SH-SY5Y (cell line): ENCODE measurements at regions not wholly inside any gene's neighbourhood (a gene's known extent, or its start where the extent isn't known, plus 50 kb on each side); places are given as distances from the start of the nearest gene placed in this dataset.

ENCODE experiments used
- GATA2 ChIP-seq: IDR thresholded peaks from 2 replicates; pipeline ENCODE4 v1.6.1; 2011; ENCODE audit warnings: mild to moderate bottlenecking, low read depth, low read length
- GATA3 ChIP-seq: IDR thresholded peaks from 2 replicates; pipeline ENCODE4 v1.6.1; 2011; ENCODE audit warnings: low read depth, mild to moderate bottlenecking, low read length, moderate library complexity

DNA sequence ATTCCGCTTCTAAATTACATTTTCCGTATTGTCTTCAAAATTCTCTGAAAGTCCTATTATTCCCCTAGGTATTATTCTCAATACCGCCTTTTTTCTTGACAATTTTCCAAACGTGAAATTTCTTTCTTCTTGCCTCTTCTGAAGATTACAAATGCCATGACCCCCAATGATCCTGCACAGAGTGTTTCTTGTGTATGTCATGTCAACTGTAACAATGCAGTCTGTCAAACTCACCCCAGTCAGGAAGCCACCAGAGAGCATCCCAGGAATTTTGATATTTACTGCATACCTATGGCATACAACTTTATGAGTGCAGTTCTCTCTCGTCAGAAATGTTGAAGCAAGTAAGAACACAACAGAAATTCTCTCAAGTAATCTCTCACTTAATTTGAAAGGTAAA is 847.3 kb upstream of the CDH8 start:
- TF ChIP-seq GATA3, result no peak
- no peak for TF ChIP-seq GATA2

GRCh38 chr16:62882552-62883221 is 846.4 kb upstream of the CDH8 start:
- TF ChIP-seq GATA3 (no peak), GATA2 (no peak)

DNA sequence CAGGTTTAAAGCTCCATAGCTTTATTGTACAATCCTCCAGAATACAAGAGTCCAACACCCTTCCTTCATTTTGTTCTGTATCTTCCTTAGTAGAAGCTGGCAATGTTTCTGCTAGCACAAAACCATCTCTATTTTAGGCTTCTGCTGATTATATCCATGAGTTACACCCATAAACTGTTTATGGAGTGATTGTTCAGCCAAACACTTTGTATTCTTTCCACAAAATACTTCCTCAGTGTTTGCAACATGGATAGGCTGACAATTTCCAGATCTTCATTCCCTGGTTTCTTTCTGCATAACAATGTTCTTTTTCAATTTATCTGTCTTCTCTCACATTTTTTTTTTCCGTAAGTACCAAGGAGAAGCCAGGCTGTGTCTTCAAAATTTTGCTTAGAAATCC is 839.9 kb upstream of the CDH8 start:
- TF ChIP-seq GATA3, result no peak
- no peak for TF ChIP-seq GATA2

GRCh38 chr16:62872339-62872738 is 836.1 kb upstream of the CDH8 start:
- peak; percentile 48 for TF ChIP-seq GATA2
- peak; percentile 48; the same call in 1 of the 2 replicates for TF ChIP-seq GATA3

GRCh38 chr16:62870554-62870953 is 834.3 kb upstream of the CDH8 start:
- no peak for TF ChIP-seq GATA2
- TF ChIP-seq GATA3, result no peak

DNA sequence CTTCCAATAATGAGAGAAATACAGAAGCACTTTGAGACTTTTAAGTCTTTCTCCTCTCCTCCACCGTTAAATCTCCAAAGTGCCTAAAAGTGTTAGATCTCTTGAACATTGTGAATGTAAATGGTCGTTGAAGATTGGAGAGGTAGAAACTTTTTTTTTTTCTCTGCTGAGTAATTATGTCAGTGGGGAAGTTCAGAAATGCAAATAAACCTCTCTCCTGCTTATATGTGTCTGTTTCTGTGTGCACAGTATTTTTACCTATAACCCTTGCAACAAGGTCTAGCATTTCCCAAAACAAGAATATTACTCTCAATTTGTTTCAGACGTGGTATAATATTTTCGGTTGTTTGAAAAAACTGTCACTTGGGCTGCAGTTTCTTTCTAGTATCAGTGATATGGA is 833.6 kb upstream of the CDH8 start:
- TF ChIP-seq GATA2 (no peak), GATA3 (no peak)

DNA sequence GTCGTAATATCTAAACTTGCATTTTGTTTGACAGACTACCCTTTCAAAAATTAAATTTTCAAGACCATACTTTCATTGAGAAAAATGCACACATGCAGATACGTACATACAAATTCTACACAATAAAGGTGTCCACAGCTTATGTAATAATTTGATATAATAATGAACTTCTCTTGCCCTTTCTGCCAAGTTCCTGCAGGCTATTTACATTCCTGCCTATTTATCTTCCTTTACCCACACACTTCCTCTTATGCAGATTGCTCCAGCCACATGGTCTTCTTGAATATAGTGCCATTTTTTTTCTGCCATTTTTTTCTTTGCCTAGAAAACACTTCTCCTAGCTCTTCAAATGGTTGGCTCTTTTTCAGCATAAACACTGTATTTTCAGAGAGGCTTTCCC is 826.9 kb upstream of the CDH8 start:
- TF ChIP-seq GATA3, result no peak
- no peak for TF ChIP-seq GATA2

DNA sequence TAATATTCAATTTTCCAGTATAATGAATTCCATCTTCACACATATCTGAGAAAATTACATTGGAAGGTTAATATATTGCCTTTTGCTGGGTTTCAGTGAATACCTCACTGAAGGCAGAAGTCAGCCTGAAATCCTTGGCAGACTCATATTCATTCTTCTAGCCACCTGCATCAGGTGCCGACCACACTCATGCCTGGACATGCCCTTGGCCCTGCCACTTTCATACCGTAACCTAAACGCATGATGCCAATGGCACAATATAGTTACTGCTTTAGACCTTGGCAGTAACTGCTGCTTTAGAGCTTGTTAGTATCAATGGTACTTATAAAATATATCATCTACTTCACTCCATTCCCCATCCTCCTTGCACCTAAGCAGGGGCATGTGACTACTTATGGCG is 817.6 kb upstream of the CDH8 start:
- TF ChIP-seq GATA2 (no peak), GATA3 (no peak)

GRCh38 chr16:62846399-62847057 is 810.3 kb upstream of the CDH8 start:
- TF ChIP-seq GATA2 (no peak), GATA3 (no peak)

- TF ChIP-seq GATA3 (no peak), GATA2 (no peak)
Measured at GRCh38 chr16:62832214-62832613, 796.0 kb upstream of the CDH8 start.

- TF ChIP-seq GATA2, result no peak
- TF ChIP-seq GATA3, result no peak
Measured at GRCh38 chr16:62831235-62831850, 795.1 kb upstream of the CDH8 start.

DNA sequence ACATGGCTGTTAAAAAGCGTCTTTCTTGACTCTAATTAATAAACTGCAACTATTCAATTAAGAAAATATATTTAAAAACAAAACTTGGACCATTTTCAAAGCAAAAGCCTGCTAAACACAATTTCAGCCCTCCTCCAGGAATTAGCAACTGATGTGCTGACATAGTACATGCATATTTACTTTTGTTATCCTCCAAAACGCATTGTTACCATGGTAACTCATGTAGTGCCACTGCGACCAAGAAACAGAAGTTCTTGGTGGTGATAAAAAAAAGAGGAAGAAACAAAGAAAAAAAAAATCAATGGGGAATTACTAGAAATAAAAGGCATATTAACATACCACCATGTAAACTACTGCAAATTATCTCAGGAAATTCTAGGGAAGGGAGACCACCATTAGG is 793.4 kb upstream of the CDH8 start:
- TF ChIP-seq GATA2, result no peak
- TF ChIP-seq GATA3, result no peak

DNA sequence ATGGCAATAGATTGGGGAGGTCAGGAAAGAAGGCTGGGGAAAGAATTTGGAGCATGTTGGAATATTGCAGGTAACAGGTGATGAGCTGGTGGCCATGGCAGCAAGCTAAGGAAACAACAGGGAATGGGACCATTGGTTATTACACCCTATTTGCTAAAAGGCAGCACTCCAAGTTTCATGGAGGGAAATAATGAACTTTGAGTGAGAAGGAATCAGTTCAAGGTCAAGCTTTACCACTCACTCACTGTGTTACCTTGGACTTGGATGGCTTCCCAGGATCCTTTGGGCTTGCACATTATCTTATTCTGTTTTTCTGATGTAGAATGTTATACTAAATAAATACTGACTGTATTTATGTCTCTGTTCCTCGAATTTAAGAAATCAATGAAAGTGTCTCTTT is 792.8 kb upstream of the CDH8 start:
- no peak for TF ChIP-seq GATA3

GRCh38 chr16:62821824-62822223 is 785.6 kb upstream of the CDH8 start:
- TF ChIP-seq GATA2 (no peak), GATA3 (no peak)

- TF ChIP-seq GATA3 (no peak), GATA2 (no peak)
Measured at GRCh38 chr16:62816971-62817519, 780.8 kb upstream of the CDH8 start.
